Neural cell (in vitro differentiated cells): ENCODE measurements at regions not wholly inside any gene's neighbourhood (a gene's known extent, or its start where the extent isn't known, plus 50 kb on each side); places are given as distances from the start of the nearest gene placed in this dataset.

Source experiments
- H2AFZ ChIP-seq: fragments of 200-600, 300-800 bp; sonication (generic), shearing (Covaris generic); 2 replicates; pipeline ENCODE4 v1.6.0; 2014; ENCODE audit warnings: low read depth, mild to moderate bottlenecking, antibody characterized with exemption, low read length, moderate library complexity
- H3F3A ChIP-seq: fragments of 200-600 bp; shearing (Covaris generic); 2 replicates; pipeline ENCODE4 v1.6.1; 2016; ENCODE audit warnings: mild to moderate bottlenecking, moderate library complexity, mixed read lengths, antibody characterized with exemption, low read length; ENCODE audit not compliant: insufficient read depth, poor library complexity, severe bottlenecking
- H3K27ac ChIP-seq: fragments of 200-600, 300-800 bp; sonication (generic), shearing (Covaris generic); 2 replicates; pipeline ENCODE4 v1.5.1; 2014; ENCODE audit warnings: mild to moderate bottlenecking, low read length, moderate library complexity
- H3K27me3 ChIP-seq: fragments of 300-800, 200-600 bp; sonication (generic), shearing (Covaris generic); 2 replicates; pipeline ENCODE4 v1.6.0; 2014; ENCODE audit warnings: mild to moderate bottlenecking, low read depth, low read length, moderate library complexity; ENCODE audit not compliant: insufficient read depth
- H3K36me3 ChIP-seq: fragments of 300-800, 200-600 bp; sonication (generic), shearing (Covaris generic); 2 replicates; pipeline ENCODE4 v1.5.1; 2014; ENCODE audit warnings: mild to moderate bottlenecking, antibody characterized with exemption, low read length, moderate library complexity; ENCODE audit not compliant: insufficient read depth
- H3K4me2 ChIP-seq: fragments of 300-800, 200-600 bp; sonication (generic), shearing (Covaris generic); 2 replicates; pipeline ENCODE4 v1.6.0; 2014; ENCODE audit warnings: mild to moderate bottlenecking, low read length
- H3K4me3 ChIP-seq: fragments of 300-800, 200-600 bp; sonication (generic), shearing (Covaris generic); 2 replicates; pipeline ENCODE4 v1.5.1; 2014; ENCODE audit warnings: mild to moderate bottlenecking, low read length, moderate library complexity
- H3K79me2 ChIP-seq: fragments of 200-600 bp; shearing (Covaris generic); replicated peaks from 2 replicates; pipeline ENCODE4 v1.6.0; 2014; ENCODE audit warnings: mild to moderate bottlenecking, low read length, moderate library complexity; ENCODE audit not compliant: insufficient read depth
- H3K9ac ChIP-seq: fragments of 300-800, 200-600 bp; sonication (generic), shearing (Covaris generic); 2 replicates; pipeline ENCODE4 v1.6.1; 2016; ENCODE audit warnings: mild to moderate bottlenecking, low read length, mixed read lengths
- H3K9me2 ChIP-seq: fragments of 200-600 bp; shearing (Covaris generic); 2 replicates; pipeline ENCODE4 v1.6.1; 2016; ENCODE audit warnings: mild to moderate bottlenecking, low read length, mixed read lengths; ENCODE audit not compliant: insufficient read depth
- H3K9me3 ChIP-seq: fragments of 200-600, 300-800 bp; sonication (generic), shearing (Covaris generic); 2 replicates; pipeline ENCODE4 v1.6.1; 2016; ENCODE audit warnings: mild to moderate bottlenecking, mixed run types, low read length, moderate library complexity, mixed read lengths
- H4K20me1 ChIP-seq: fragments of 200-600 bp; shearing (Covaris generic); 2 replicates; pipeline ENCODE4 v1.6.1; 2016; ENCODE audit warnings: mild to moderate bottlenecking, mixed run types; ENCODE audit not compliant: insufficient read depth
- CTCF ChIP-seq: fragments of 450-650 bp; IDR thresholded peaks from 2 replicates; pipeline ENCODE4 v1.5.1; 2014; ENCODE audit warnings: antibody characterized with exemption, mild to moderate bottlenecking, moderate library complexity; ENCODE audit not compliant: poor library complexity, severe bottlenecking
- EP300 ChIP-seq: fragments of 450-650 bp; conservative IDR thresholded peaks from 2 replicates; pipeline ENCODE4 v1.6.1; 2014; ENCODE audit warnings: antibody characterized with exemption, mild to moderate bottlenecking, moderate library complexity; ENCODE audit not compliant: poor library complexity, severe bottlenecking
- EZH2 ChIP-seq: fragments of 200-600, 300-800 bp; shearing (Covaris generic), sonication (generic); IDR thresholded peaks from 2 replicates; pipeline ENCODE4 v1.6.1; 2014; ENCODE audit warnings: antibody characterized with exemption, low read length, borderline replicate concordance, mild to moderate bottlenecking; ENCODE audit not compliant: insufficient read depth, poor library complexity, severe bottlenecking
- MXI1 ChIP-seq: fragments of 450-650 bp; conservative IDR thresholded peaks from 2 replicates; pipeline ENCODE4 v1.6.1; 2014; ENCODE audit warnings: antibody characterized with exemption, mild to moderate bottlenecking; ENCODE audit not compliant: poor library complexity, severe bottlenecking
- POLR2AphosphoS5 ChIP-seq: IDR thresholded peaks from 2 replicates; pipeline ENCODE4 v1.6.1; 2012
- RAD21 ChIP-seq: fragments of 450-650 bp; conservative IDR thresholded peaks from 2 replicates; pipeline ENCODE4 v1.6.1; 2014; ENCODE audit warnings: antibody characterized with exemption, mild to moderate bottlenecking, moderate library complexity
- REST ChIP-seq: IDR thresholded peaks from 2 replicates; pipeline ENCODE4 v1.6.1; 2012; ENCODE audit warnings: borderline replicate concordance
- SMC3 ChIP-seq: fragments of 450-650 bp; conservative IDR thresholded peaks from 2 replicates; pipeline ENCODE4 v1.6.1; 2014; ENCODE audit warnings: antibody characterized with exemption, mild to moderate bottlenecking, moderate library complexity; ENCODE audit not compliant: poor library complexity
- TAF1 ChIP-seq: IDR thresholded peaks from 2 replicates; pipeline ENCODE4 v1.6.1; 2012; ENCODE audit warnings: low read depth

GRCh38 chr11:40062616-40063015 is 1396.8 kb downstream of the LRRC4C start:
- TF ChIP-seq TAF1 = no peak
- no peak for TF ChIP-seq SMC3
- no peak for TF ChIP-seq POLR2AphosphoS5
- no peak for TF ChIP-seq REST
- Histone ChIP-seq H3F3A (no peaks in the 10 kb centered on the region), H3K4me2 (no peak overlapping the region), H3K9me3 (no peaks in the 10 kb centered on the region), H3K27ac (no peak overlapping the region), H3K4me3 (no peak overlapping the region), H3K27me3 (no peaks in the 10 kb centered on the region), H3K9me2 (no peaks in the 10 kb centered on the region), H2AFZ (no peak overlapping the region), H3K79me2 (no peaks in the 10 kb centered on the region), H3K9ac (no peak overlapping the region), H4K20me1 (no peaks in the 10 kb centered on the region), H3K36me3 (no peaks in the 10 kb centered on the region)

- H3F3A ChIP-seq = no peaks in the 10 kb centered on the region
- H2AFZ ChIP-seq = no peak overlapping the region
- H3K4me2 ChIP-seq = no peak overlapping the region
- TF ChIP-seq RAD21 (no peak), REST (no peak), MXI1 (no peak), SMC3 (no peak), TAF1 (no peak), EZH2 (no peak), CTCF (no peak), POLR2AphosphoS5 (no peak), EP300 (no peak)
- no peak overlapping the region for H3K4me3 ChIP-seq
- H4K20me1 ChIP-seq = no peaks in the 10 kb centered on the region
- no peaks in the 10 kb centered on the region for H3K79me2 ChIP-seq
- H3K9me3 ChIP-seq = no peaks in the 10 kb centered on the region
- H3K36me3 ChIP-seq = no peaks in the 10 kb centered on the region
- H3K27ac ChIP-seq = no peak overlapping the region
- H3K27me3 ChIP-seq = no peaks in the 10 kb centered on the region
- H3K9me2 ChIP-seq = no peaks in the 10 kb centered on the region
- no peak overlapping the region for H3K9ac ChIP-seq
These were observed 1398.2 kb downstream of the LRRC4C start for GRCh38 chr11:40061221-40061620.
